Endothelial cell of umbilical vein (primary cell): ENCODE measurements at regions not wholly inside any gene's neighbourhood (a gene's known extent, or its start where the extent isn't known, plus 50 kb on each side); places are given as distances from the start of the nearest gene placed in this dataset.

Experiments
- BruUV-seq: library from RNA; stranded (reverse); fragments of 400-500 nt; replicated peaks from 2 replicates; lab custom pipeline; 2021; lab: Mats Ljungman, UMichigan
- CTCF ChIA-PET: fragments of 300-600, 350-600 bp; sonication (Branson Sonifier 250); formaldehyde crosslinking; loops from one replicate; lab custom pipeline; 2021; ENCODE audit warnings: antibody characterized with exemption, inconsistent platforms; lab: Charles Lee
- POLR2A ChIA-PET: fragments of 300-600, 350-600 bp; sonication (Branson Sonifier 250); formaldehyde crosslinking; loops from one replicate; lab custom pipeline; 2021; ENCODE audit warnings: antibody characterized with exemption, inconsistent platforms; lab: Charles Lee
- DNase-seq: peaks from one replicate; pipeline ENCODE4 v3.0.0-alpha.2; 2011; ENCODE audit warnings: low read depth, low spot score
- FAIRE-seq: peaks from 2 replicates; lab custom pipeline; 2011; peaks lifted over from hg19 to GRCh38; lab: Jason Lieb, UNC
- H2AFZ ChIP-seq: 2 replicates; pipeline ENCODE4 v1.6.0; 2012; ENCODE audit warnings: low read depth, low read length, control low read depth, inconsistent platforms
- H3K27ac ChIP-seq: 2 replicates; pipeline ENCODE4 v1.5.1; 2011; ENCODE audit warnings: low read depth, mild to moderate bottlenecking, control low read depth, low read length, moderate library complexity; ENCODE audit not compliant: insufficient read depth
- H3K27me3 ChIP-seq, 2 experiments: 2 replicates each; pipeline versions ENCODE4 v1.6.0 to v1.6.1; 2011; ENCODE audit warnings: low read length in 2 of 2, mixed read lengths in 1 of 2; ENCODE audit not compliant: control insufficient read depth in 2 of 2, insufficient read depth in 2 of 2
- H3K36me3 ChIP-seq, 2 experiments: 2 replicates in 1 of 2; 3 replicates in 1 of 2; pipeline ENCODE4 v1.5.1; 2011; ENCODE audit warnings: low read length in 2 of 2, mild to moderate bottlenecking in 1 of 2, moderate library complexity in 1 of 2; ENCODE audit not compliant: control insufficient read depth in 2 of 2, insufficient read depth in 2 of 2; ENCODE audit errors: extremely low read depth in 1 of 2
- H3K4me1 ChIP-seq: 3 replicates; pipeline ENCODE4 v1.5.1; 2011; ENCODE audit warnings: mild to moderate bottlenecking, low read length; ENCODE audit not compliant: control insufficient read depth, insufficient read depth; ENCODE audit errors: extremely low read depth
- H3K4me2 ChIP-seq: 2 replicates; pipeline ENCODE4 v1.6.1; 2011; ENCODE audit warnings: low read length, control low read depth, mixed read lengths; ENCODE audit not compliant: insufficient read depth
- H3K4me3 ChIP-seq, 3 experiments: fragments of 200-600 bp in 1 of 3; sonication (generic), shearing (Covaris generic) in 1 of 3; replicated peaks in 1 of 3; 2 replicates each; pipeline ENCODE4 v1.5.1; 2011 to 2016; ENCODE audit warnings: control low read depth in 3 of 3, low read length in 3 of 3, mild to moderate bottlenecking in 2 of 3, inconsistent platforms in 1 of 3, low read depth in 1 of 3, moderate library complexity in 1 of 3; ENCODE audit not compliant: insufficient read depth in 1 of 3
- H3K79me2 ChIP-seq: 2 replicates; pipeline ENCODE4 v1.6.0; 2012; ENCODE audit warnings: low read length, inconsistent platforms; ENCODE audit not compliant: control insufficient read depth, insufficient read depth
- H3K9ac ChIP-seq: replicated peaks from 2 replicates; pipeline ENCODE3; 2011; ENCODE audit warnings: low read length, control low read depth; ENCODE audit not compliant: insufficient read depth; ENCODE audit errors: extremely low read depth
- H3K9me1 ChIP-seq: replicated peaks from 3 replicates; pipeline ENCODE4 v1.6.0; 2011; ENCODE audit warnings: mild to moderate bottlenecking, low read length; ENCODE audit not compliant: control insufficient read depth, insufficient read depth; ENCODE audit errors: extremely low read depth
- H3K9me3 ChIP-seq: replicated peaks from 2 replicates; pipeline ENCODE4 v1.5.1; 2012; ENCODE audit warnings: low read length, inconsistent platforms; ENCODE audit not compliant: control insufficient read depth, insufficient read depth
- H4K20me1 ChIP-seq: replicated peaks from 2 replicates; pipeline ENCODE3; 2011; ENCODE audit warnings: mild to moderate bottlenecking, low read length; ENCODE audit not compliant: control insufficient read depth, insufficient read depth; ENCODE audit errors: extremely low read depth
- EZH2 ChIP-seq: IDR thresholded peaks from 2 replicates; pipeline ENCODE4 v1.6.1; 2012; ENCODE audit warnings: borderline replicate concordance, low read depth, mild to moderate bottlenecking, moderate library complexity, low read length, inconsistent platforms; ENCODE audit not compliant: severe bottlenecking
- FOS ChIP-seq: IDR thresholded peaks from 2 replicates; pipeline ENCODE4 v1.6.1; 2011; ENCODE audit warnings: mild to moderate bottlenecking, low read length, moderate library complexity, borderline replicate concordance; ENCODE audit not compliant: insufficient read depth
- GATA2 ChIP-seq: IDR thresholded peaks from 2 replicates; pipeline ENCODE4 v1.7.0; 2011; ENCODE audit warnings: low read depth, mild to moderate bottlenecking, moderate library complexity, mixed read lengths, low read length; ENCODE audit not compliant: insufficient read length, insufficient read depth
- JUN ChIP-seq: IDR thresholded peaks from 2 replicates; pipeline ENCODE4 v1.6.1; 2011; ENCODE audit warnings: borderline replicate concordance, low read depth; ENCODE audit not compliant: insufficient read length, insufficient read depth
- MAX ChIP-seq: IDR thresholded peaks from 2 replicates; pipeline ENCODE4 v1.6.1; 2011; ENCODE audit not compliant: insufficient read depth, insufficient read length
- MYC ChIP-seq: IDR thresholded peaks from one replicate; pipeline ENCODE4 v1.6.1; 2011; ENCODE audit warnings: mild to moderate bottlenecking, low read depth, low read length
- POLR2A ChIP-seq: IDR thresholded peaks from 2 replicates; pipeline ENCODE4 v1.6.1; 2012; ENCODE audit warnings: low read depth, mild to moderate bottlenecking, control low read depth, low read length
- POLR2AphosphoS5 ChIP-seq: IDR thresholded peaks from 2 replicates; pipeline ENCODE4 v1.6.1; 2012; ENCODE audit warnings: low read depth, mild to moderate bottlenecking, control low read depth, low read length, moderate library complexity; ENCODE audit not compliant: insufficient read depth
- dilution Hi-C: fragments of 300-500 bp; cut with MboI; formaldehyde crosslinking; loops from one replicate; pipeline ENCODE4 v1.15.0; 2019; ENCODE audit warnings: low sequenced_read_pairs; ENCODE audit not compliant: extremely low pct_ligation_motif_present
- intact Hi-C: fragments of 100-400 bp; cut with micrococcal nuclease; formaldehyde crosslinking; loops from one replicate; pipeline ENCODE4 v1.10.0; 2022
- TF ChIP-seq, protein P1 (sequence below), 2 donors: IDR thresholded peaks; 1 replicate in 1 of 2; 2 replicates in 1 of 2; pipeline ENCODE4 v1.5.1; 2011; ENCODE audit warnings: low read length in 2 of 2, mild to moderate bottlenecking in 2 of 2, moderate library complexity in 2 of 2, control low read depth in 1 of 2, inconsistent platforms in 1 of 2, low read depth in 1 of 2; ENCODE audit not compliant: insufficient read depth in 1 of 2; ENCODE audit errors: extremely low read depth in 1 of 2

GRCh38 chr1:219326843-219327242, 153.2 kb downstream of the LYPLAL1 start:
- dilution Hi-C loops = no loop called here
- TF ChIP-seq EZH2 (no peak), GATA2 (no peak), POLR2AphosphoS5 (no peak), MYC (no peak), MAX (no peak), JUN (no peak), POLR2A (no peak), FOS (no peak)
- TF ChIP-seq, protein P1, sequence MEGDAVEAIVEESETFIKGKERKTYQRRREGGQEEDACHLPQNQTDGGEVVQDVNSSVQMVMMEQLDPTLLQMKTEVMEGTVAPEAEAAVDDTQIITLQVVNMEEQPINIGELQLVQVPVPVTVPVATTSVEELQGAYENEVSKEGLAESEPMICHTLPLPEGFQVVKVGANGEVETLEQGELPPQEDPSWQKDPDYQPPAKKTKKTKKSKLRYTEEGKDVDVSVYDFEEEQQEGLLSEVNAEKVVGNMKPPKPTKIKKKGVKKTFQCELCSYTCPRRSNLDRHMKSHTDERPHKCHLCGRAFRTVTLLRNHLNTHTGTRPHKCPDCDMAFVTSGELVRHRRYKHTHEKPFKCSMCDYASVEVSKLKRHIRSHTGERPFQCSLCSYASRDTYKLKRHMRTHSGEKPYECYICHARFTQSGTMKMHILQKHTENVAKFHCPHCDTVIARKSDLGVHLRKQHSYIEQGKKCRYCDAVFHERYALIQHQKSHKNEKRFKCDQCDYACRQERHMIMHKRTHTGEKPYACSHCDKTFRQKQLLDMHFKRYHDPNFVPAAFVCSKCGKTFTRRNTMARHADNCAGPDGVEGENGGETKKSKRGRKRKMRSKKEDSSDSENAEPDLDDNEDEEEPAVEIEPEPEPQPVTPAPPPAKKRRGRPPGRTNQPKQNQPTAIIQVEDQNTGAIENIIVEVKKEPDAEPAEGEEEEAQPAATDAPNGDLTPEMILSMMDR (IDR thresholded peaks at IDR 0.05; ENCODE audit: extremely low read depth in 1 of 2, insufficient read depth in 1 of 2, low read depth in 1 of 2, low read length in 2 of 2) = no peak
- no peak overlapping the region for H3K9ac ChIP-seq
- no peaks in the 10 kb centered on the region for H4K20me1 ChIP-seq
- H3K79me2 ChIP-seq = no peaks in the 10 kb centered on the region
- H2AFZ ChIP-seq = no peak overlapping the region
- peaks cover 54% of the 10 kb centered on the region for H3K4me1 ChIP-seq
- H3K27me3 ChIP-seq = no peaks in the 10 kb centered on the region
- intact Hi-C loops = loop anchor here (5.0 kb wide), 5 partner anchors 120 to 980 kb away; partner anchors contain the start of gene TGFB2
- H3K27ac ChIP-seq = no peak overlapping the region
- ChIA-PET POLR2A (no interaction called here), CTCF (no interaction called here)
- no TSS peak for BruUV-seq
- no peaks in the 10 kb centered on the region for H3K9me3 ChIP-seq
- H3K36me3 ChIP-seq = no peaks in the 10 kb centered on the region
- H3K4me3 ChIP-seq = no peak overlapping the region
- FAIRE-seq = no peak
- no peak for DNase-seq
- no peak overlapping the region for H3K4me2 ChIP-seq
- H3K9me1 ChIP-seq = no peaks in the 10 kb centered on the region
